ENCODE measurements at regions not wholly inside any gene's neighbourhood (a gene's known extent, or its start where the extent isn't known, plus 50 kb on each side); places are given as distances from the start of the nearest gene placed in this dataset.

DNA sequence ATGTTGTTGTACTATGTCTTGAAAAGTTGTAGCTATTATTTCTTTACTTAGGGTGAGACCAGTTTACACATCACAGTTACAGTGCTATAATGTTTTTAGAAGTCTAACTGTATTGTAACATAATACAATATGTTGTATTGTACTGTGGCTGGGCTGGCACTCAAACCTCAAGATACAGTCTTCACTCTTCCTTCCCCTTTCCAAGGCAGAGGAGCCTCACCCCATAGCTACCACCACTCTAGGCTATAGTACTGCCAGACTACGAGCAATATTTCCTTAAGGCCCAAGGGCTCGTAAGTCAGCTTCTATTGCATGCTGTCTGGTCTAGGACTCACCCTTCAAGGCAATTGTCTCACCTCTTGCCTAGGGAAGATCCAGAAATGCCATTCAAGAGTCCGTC lies 597.7 kb downstream of the OTOL1 start:
- Histone ChIP-seq H3K9me3 (no peaks in the 10 kb centered on the region), H3K36me3 (replicated peaks in 1 of 2; ENCODE audit: insufficient read depth in 1 of 2, low read depth in 2 of 2) (no peaks in the 10 kb centered on the region), H3K27me3 (no peaks in the 10 kb centered on the region), H3K4me1 (no peaks in the 10 kb centered on the region), H3K27ac (no peak overlapping the region), H3K4me3 (no peak overlapping the region)
- 39 to 61% methylated on average over 3 of the region's 3 CpGs for WGBS, 2 donors
- DNase-seq: no peak
- TF ChIP-seq POLR2A (IDR thresholded peaks at IDR 0.05): no peak
- TF ChIP-seq, protein P1, sequence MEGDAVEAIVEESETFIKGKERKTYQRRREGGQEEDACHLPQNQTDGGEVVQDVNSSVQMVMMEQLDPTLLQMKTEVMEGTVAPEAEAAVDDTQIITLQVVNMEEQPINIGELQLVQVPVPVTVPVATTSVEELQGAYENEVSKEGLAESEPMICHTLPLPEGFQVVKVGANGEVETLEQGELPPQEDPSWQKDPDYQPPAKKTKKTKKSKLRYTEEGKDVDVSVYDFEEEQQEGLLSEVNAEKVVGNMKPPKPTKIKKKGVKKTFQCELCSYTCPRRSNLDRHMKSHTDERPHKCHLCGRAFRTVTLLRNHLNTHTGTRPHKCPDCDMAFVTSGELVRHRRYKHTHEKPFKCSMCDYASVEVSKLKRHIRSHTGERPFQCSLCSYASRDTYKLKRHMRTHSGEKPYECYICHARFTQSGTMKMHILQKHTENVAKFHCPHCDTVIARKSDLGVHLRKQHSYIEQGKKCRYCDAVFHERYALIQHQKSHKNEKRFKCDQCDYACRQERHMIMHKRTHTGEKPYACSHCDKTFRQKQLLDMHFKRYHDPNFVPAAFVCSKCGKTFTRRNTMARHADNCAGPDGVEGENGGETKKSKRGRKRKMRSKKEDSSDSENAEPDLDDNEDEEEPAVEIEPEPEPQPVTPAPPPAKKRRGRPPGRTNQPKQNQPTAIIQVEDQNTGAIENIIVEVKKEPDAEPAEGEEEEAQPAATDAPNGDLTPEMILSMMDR (IDR thresholded peaks at IDR 0.05): no peak
- intact Hi-C loops (cut with DNase I): no loop called here
- no peak for ATAC-seq

DNA sequence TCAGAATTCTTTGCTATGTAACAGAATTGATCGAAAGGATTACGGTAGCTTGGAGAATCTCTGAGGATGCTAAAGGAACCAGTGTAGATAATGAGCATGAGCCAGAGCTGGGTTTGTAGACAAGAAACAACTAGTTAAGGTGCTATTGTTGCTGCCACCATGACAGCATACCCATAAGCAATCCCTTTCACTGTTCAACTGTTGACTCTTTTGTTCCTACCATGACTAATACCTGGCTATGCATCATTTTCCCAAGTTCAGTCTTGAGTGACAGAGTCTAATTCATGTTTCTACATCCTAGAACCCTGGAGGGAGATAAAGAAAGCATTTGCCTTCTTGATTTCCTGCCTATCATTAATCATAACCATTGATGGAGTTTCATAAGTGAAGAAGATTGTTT lies 600.3 kb downstream of the OTOL1 start:
- Histone ChIP-seq H3K4me1 (no peaks in the 10 kb centered on the region), H3K27me3 (no peaks in the 10 kb centered on the region), H3K27ac (no peak overlapping the region), H3K9me3 (no peaks in the 10 kb centered on the region), H3K4me3 (no peak overlapping the region), H3K36me3 (replicated peaks in 1 of 2; ENCODE audit: insufficient read depth in 1 of 2, low read depth in 2 of 2) (no peaks in the 10 kb centered on the region)
- DNase-seq: no peak
- WGBS, 2 donors: 17 to 27% methylated on average over 2 of the region's 2 CpGs
- intact Hi-C loops (cut with DNase I): no loop called here
- no peak for ATAC-seq
- TF ChIP-seq POLR2A (IDR thresholded peaks at IDR 0.05): no peak
- TF ChIP-seq, protein P1 (IDR thresholded peaks at IDR 0.05): no peak

DNA sequence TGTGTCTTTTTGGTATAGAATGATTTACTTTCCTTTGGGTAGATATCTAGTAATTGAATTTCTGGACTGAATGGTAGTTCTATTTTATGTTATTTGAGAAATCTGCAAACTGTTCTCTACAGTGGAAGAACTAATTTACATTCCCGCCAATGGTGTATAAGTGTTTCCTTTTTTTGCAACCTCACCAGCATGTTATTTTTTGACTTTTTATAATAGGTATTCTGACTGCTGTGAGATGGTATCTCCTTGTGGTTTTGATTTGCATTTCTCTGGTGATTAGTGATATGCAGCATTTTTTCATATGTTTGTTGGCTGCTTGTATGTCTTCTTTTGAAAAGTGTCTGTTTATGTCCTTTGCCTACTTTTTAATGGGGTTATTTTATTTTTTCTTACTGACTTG lies 607.2 kb downstream of the OTOL1 start:
- Histone ChIP-seq H3K9me3 (no peaks in the 10 kb centered on the region), H3K36me3 (replicated peaks in 1 of 2; ENCODE audit: insufficient read depth in 1 of 2, low read depth in 2 of 2) (no peaks in the 10 kb centered on the region), H3K4me3 (no peak overlapping the region), H3K27ac (no peak overlapping the region), H3K27me3 (no peaks in the 10 kb centered on the region), H3K4me1 (no peaks in the 10 kb centered on the region)
- DNase-seq (no peak), ATAC-seq (no peak)
- 65 to 71% methylated on average over 1 of the region's 1 CpG for WGBS, 2 donors
- TF ChIP-seq, protein P1 (IDR thresholded peaks at IDR 0.05): no peak
- no peak for TF ChIP-seq POLR2A (IDR thresholded peaks at IDR 0.05)
- intact Hi-C loops (cut with DNase I): no loop called here

DNA sequence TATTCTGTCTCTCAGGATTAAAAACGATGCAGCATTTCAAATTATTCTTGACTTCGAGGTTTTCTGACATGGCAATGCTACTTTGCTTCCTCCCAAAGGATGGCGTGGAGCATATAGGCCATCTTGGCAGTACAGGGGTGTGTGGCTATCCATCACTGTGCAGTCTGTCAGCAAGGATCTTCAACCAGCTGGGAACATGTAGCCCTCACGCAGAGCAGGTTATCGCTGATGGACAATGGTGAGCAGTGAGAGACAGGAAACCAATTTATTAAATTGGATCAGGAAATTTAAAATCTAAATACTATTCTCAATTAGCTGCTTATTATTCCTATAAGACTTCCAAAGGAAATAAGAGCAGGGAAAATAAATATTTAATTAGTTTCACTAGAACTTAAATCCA lies 615.3 kb downstream of the OTOL1 start:
- no peak for DNase-seq
- H3K27me3 ChIP-seq: no peaks in the 10 kb centered on the region
- intact Hi-C loops (cut with DNase I): no loop called here
- WGBS, 2 donors: 62 to 69% methylated on average over 5 of the region's 5 CpGs
- ATAC-seq: no peak
- no peaks in the 10 kb centered on the region for H3K9me3 ChIP-seq
- H3K36me3 ChIP-seq (replicated peaks in 1 of 2; ENCODE audit: insufficient read depth in 1 of 2, low read depth in 2 of 2): no peaks in the 10 kb centered on the region
- H3K4me3 ChIP-seq: no peak overlapping the region
- no peak overlapping the region for H3K27ac ChIP-seq
- H3K4me1 ChIP-seq: no peaks in the 10 kb centered on the region
- TF ChIP-seq, protein P1 (IDR thresholded peaks at IDR 0.05): no peak
- no peak for TF ChIP-seq POLR2A (IDR thresholded peaks at IDR 0.05)

DNA sequence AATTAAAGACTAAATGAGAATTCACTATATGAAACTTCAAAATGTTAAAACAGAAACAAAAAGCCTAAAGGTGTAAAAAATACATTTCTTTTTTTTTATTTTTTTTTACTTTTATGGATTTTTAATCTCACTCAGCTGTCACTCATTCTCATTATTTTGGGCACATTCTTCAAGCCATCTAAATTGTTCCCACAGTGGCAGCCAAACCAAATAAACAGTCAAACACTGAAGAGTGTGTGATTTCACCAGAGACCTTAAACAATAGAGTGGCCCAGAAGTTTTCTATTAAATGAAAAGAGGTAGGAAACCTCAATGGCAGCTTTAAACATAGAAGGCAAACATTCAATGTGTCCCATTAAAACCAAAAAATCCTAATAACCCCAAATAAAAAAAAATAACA lies 616.1 kb downstream of the OTOL1 start:
- Histone ChIP-seq H3K4me3 (no peak overlapping the region), H3K27me3 (no peaks in the 10 kb centered on the region), H3K4me1 (no peaks in the 10 kb centered on the region), H3K27ac (no peak overlapping the region), H3K36me3 (replicated peaks in 1 of 2; ENCODE audit: insufficient read depth in 1 of 2, low read depth in 2 of 2) (no peaks in the 10 kb centered on the region), H3K9me3 (no peaks in the 10 kb centered on the region)
- no peak for TF ChIP-seq POLR2A (IDR thresholded peaks at IDR 0.05)
- TF ChIP-seq, protein P1 (IDR thresholded peaks at IDR 0.05): no peak
- ATAC-seq (no peak), DNase-seq (no peak)
- intact Hi-C loops (cut with DNase I): no loop called here

All from body of pancreas (tissue), 4 donors.